Heart left ventricle (tissue), 13 donors: ENCODE measurements at regions not wholly inside any gene's neighbourhood (a gene's known extent, or its start where the extent isn't known, plus 50 kb on each side); places are given as distances from the start of the nearest gene placed in this dataset.

Source experiments
- CTCF ChIP-seq, 12 donors: fragments of 200-600 bp; sonication (generic) in 4 of 12; IDR thresholded peaks; one replicate each; pipeline versions ENCODE4 v1.5.0 to v1.8.0; 2018 to 2022; ENCODE audit warnings: antibody characterized with exemption in 12 of 12, mild to moderate bottlenecking in 5 of 12
- POLR2A ChIP-seq, 2 donors: fragments of 450-650 bp; IDR thresholded peaks; one replicate each; pipeline ENCODE4 v1.6.1; 2017; ENCODE audit warnings: antibody characterized with exemption in 2 of 2, mild to moderate bottlenecking in 2 of 2, moderate library complexity in 2 of 2
- donor health status: ischemic (EF 13 %, LVEDD 7.1; RV severe dilation, severe dysfunction).
- donor health status: DM: no; HTN: yes; CAD: no.
- donor health status: DM: no; HTN: no; CAD: no.
- donor health status: ischemic (EF 25% LVEDD 6.9; RV normal size, moderate dysfunction).
- donor health status: ischemic (EF 25% LVEDD 5.7; RV mildly dilated, moderate dysfunction).
- donor health status: ischemic (EF 35%, LVEDD 5.7; RV mildly dilated, moderate dysfunction).
- donor health status: nonischemic (EF 11% LVEDD 7.7; RV severe dilation, severe dysfunction).
- donor health status: DM: yes; HTN: yes; CAD: no.
- donor health status: PGD.
- donor health status: ischemic (EF 29% LVEDD 5.4; RV normal size, mild dysfunction).
- donor health status: nonischemic (EF 23%, LVEDD 6.1; RV moderate dilation, normal function).

DNA sequence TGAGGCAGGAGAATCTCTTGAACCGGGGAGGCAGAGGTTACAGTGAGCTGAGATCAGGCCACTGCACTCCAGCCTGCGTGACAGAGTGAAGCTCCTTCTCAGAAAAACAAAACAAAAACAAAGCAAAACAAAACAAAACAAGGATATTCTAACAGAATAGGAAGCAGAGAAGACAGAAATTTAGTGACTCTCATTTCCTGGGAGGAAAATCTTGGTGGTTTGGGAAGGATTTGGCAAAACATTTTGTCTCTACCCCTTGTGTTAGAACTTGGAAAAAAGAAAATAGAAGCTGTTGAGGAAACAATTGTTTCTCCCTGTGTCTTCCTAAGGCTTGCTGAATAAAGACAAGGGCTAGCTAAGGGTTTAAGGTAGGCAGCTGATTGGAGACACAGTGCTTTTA lies 79.7 kb upstream of the PTPRR start:
- TF ChIP-seq CTCF (IDR thresholded peaks at IDR 0.05) (no peak), POLR2A (IDR thresholded peaks at IDR 0.05) (no peak)
